NB4 (cell line): ENCODE measurements at regions not wholly inside any gene's neighbourhood (a gene's known extent, or its start where the extent isn't known, plus 50 kb on each side); places are given as distances from the start of the nearest gene placed in this dataset.

ENCODE experiments used
- MAX ChIP-seq: IDR thresholded peaks from 2 replicates; pipeline ENCODE4 v1.6.1; 2011; ENCODE audit warnings: low read depth, low read length
- MYC ChIP-seq: IDR thresholded peaks from 2 replicates; pipeline ENCODE4 v1.6.1; 2011; ENCODE audit warnings: low read depth, low read length
- POLR2A ChIP-seq: IDR thresholded peaks from 2 replicates; pipeline ENCODE4 v1.6.1; 2011; ENCODE audit warnings: mild to moderate bottlenecking; ENCODE audit not compliant: insufficient read length; ENCODE audit errors: extremely low read depth
- TF ChIP-seq, protein P1 (sequence below): IDR thresholded peaks from one replicate; pipeline ENCODE4 v1.5.1; 2012; ENCODE audit warnings: low read depth, low read length

DNA sequence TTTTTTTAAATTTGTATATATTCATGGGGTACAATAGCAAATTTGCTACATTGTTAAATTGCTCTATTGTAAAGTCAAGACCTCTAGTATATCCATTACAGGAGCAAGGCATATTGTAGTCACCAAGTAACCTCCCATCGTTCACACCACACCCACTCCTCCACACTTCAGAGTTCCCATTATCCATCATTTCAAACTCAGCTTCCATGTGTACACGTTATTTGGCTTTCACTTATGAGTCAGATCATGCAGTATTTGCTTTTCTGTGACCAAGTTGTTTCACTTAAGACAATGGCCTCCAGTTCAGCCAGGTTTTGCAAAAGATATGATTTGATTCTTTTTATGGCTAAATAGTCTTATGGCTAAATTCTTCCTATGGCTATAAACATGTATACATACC, 2614.2 kb downstream of the PCDH7 start:
- TF ChIP-seq, protein P1, sequence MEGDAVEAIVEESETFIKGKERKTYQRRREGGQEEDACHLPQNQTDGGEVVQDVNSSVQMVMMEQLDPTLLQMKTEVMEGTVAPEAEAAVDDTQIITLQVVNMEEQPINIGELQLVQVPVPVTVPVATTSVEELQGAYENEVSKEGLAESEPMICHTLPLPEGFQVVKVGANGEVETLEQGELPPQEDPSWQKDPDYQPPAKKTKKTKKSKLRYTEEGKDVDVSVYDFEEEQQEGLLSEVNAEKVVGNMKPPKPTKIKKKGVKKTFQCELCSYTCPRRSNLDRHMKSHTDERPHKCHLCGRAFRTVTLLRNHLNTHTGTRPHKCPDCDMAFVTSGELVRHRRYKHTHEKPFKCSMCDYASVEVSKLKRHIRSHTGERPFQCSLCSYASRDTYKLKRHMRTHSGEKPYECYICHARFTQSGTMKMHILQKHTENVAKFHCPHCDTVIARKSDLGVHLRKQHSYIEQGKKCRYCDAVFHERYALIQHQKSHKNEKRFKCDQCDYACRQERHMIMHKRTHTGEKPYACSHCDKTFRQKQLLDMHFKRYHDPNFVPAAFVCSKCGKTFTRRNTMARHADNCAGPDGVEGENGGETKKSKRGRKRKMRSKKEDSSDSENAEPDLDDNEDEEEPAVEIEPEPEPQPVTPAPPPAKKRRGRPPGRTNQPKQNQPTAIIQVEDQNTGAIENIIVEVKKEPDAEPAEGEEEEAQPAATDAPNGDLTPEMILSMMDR, result no peak
- TF ChIP-seq POLR2A, result no peak
- TF ChIP-seq MYC, result no peak
- no peak for TF ChIP-seq MAX
